HepG2 (cell line): ENCODE measurements at regions not wholly inside any gene's neighbourhood (a gene's known extent, or its start where the extent isn't known, plus 50 kb on each side); places are given as distances from the start of the nearest gene placed in this dataset.

Source experiments
- ATAC-seq: fragments of 200-7000 bp; cut with Tn5 transposase; 3 replicates; pipeline ENCODE4 v1.9.1; 2020; ENCODE audit warnings: mild to moderate bottlenecking, moderate library complexity
- BruUV-seq: library from RNA; stranded (reverse); fragments of 400-500 nt; replicated peaks from 2 replicates; lab custom pipeline; 2021; lab: Mats Ljungman, UMichigan
- CTCF ChIA-PET: fragments of 300-600 bp; formaldehyde crosslinking; extraction: SDS; loops from one replicate; lab custom pipeline; 2021; ENCODE audit warnings: low total read pairs, inconsistent platforms, low intra/inter-chr PET ratio; lab: Yijun Ruan, JAX
- POLR2A ChIA-PET: fragments of 350-600 bp; sonication (Branson Sonifier 250); formaldehyde crosslinking; loops from one replicate; lab custom pipeline; 2020; ENCODE audit warnings: antibody characterized with exemption, inconsistent platforms; lab: Yijun Ruan, JAX
- DNase-seq: peaks from one replicate; pipeline ENCODE4 v3.0.0-alpha.2; 2015; ENCODE audit warnings: low spot score
- FAIRE-seq: peaks from 3 replicates; lab custom pipeline; 2011; peaks lifted over from hg19 to GRCh38; lab: Jason Lieb, UNC
- H2AFZ ChIP-seq: one replicate; pipeline ENCODE4 v1.6.1; 2011; ENCODE audit warnings: low read length, inconsistent platforms
- H3K27ac ChIP-seq: fragments of 300-600 bp; 3 replicates; pipeline ENCODE4 v1.8.0; 2011; ENCODE audit warnings: mixed run types, mild to moderate bottlenecking, mixed read lengths, low read length, inconsistent platforms; ENCODE audit not compliant: insufficient read depth; ENCODE audit errors: extremely low read length
- H3K27me3 ChIP-seq, 2 experiments: fragments of 200-600 bp in 1 of 2; 2 replicates in 1 of 2; 3 replicates in 1 of 2; pipeline versions ENCODE4 v1.6.0 to v1.8.0; 2011; ENCODE audit warnings: low read length in 2 of 2, mild to moderate bottlenecking in 2 of 2, moderate library complexity in 2 of 2, inconsistent platforms in 1 of 2; ENCODE audit not compliant: insufficient read depth in 2 of 2, control insufficient read depth in 1 of 2
- H3K36me3 ChIP-seq, 2 experiments: fragments of 200-600 bp in 1 of 2; replicated peaks in 1 of 2; 2 replicates in 1 of 2; 3 replicates in 1 of 2; pipeline versions ENCODE4 v1.5.1 to v1.8.0; 2011; ENCODE audit warnings: low read length in 2 of 2, inconsistent platforms in 1 of 2; ENCODE audit not compliant: insufficient read depth in 2 of 2, control insufficient read depth in 1 of 2
- H3K4me1 ChIP-seq: 2 replicates; pipeline ENCODE4 v1.5.1; 2012; ENCODE audit warnings: low read length, inconsistent platforms; ENCODE audit not compliant: insufficient read depth
- H3K4me2 ChIP-seq: 2 replicates; pipeline ENCODE4 v1.6.0; 2011; ENCODE audit warnings: low read depth, low read length, inconsistent platforms
- H3K4me3 ChIP-seq, 3 experiments: fragments of 200-600 bp in 1 of 3; sonication (generic), shearing (Covaris generic) in 1 of 3; replicated peaks in 1 of 3; 2 replicates each; pipeline ENCODE4 v1.5.1; 2011 to 2016; ENCODE audit warnings: low read length in 3 of 3, inconsistent platforms in 2 of 3, low read depth in 2 of 3, mild to moderate bottlenecking in 2 of 3, control low read depth in 1 of 3, mixed read lengths in 1 of 3; ENCODE audit not compliant: insufficient read depth in 1 of 3
- H3K79me2 ChIP-seq: one replicate; pipeline ENCODE4 v1.6.1; 2011; ENCODE audit warnings: low read length, inconsistent platforms; ENCODE audit not compliant: insufficient read depth
- H3K9ac ChIP-seq: 2 replicates; pipeline ENCODE4 v1.6.0; 2011; ENCODE audit warnings: mild to moderate bottlenecking, low read depth, low read length, inconsistent platforms; ENCODE audit not compliant: insufficient read depth
- H3K9me3 ChIP-seq: 2 replicates; pipeline ENCODE4 v1.5.1; 2012; ENCODE audit warnings: mild to moderate bottlenecking, low read length
- H4K20me1 ChIP-seq: 2 replicates; pipeline ENCODE4 v1.6.0; 2011; ENCODE audit warnings: inconsistent platforms, mild to moderate bottlenecking, low read length, moderate library complexity; ENCODE audit not compliant: insufficient read depth
- EED ChIP-seq: sonication (generic); formaldehyde crosslinking; IDR thresholded peaks from 2 replicates; pipeline ENCODE4 v1.5.0; 2020; ENCODE audit warnings: mild to moderate bottlenecking, missing genetic modification reagents
- GPN1 ChIP-seq: sonication (generic); formaldehyde crosslinking; IDR thresholded peaks from 2 replicates; pipeline ENCODE4 v1.5.1; 2020; ENCODE audit warnings: missing genetic modification reagents, borderline replicate concordance
- NFE2 ChIP-seq: sonication (generic); formaldehyde crosslinking; IDR thresholded peaks from 2 replicates; pipeline ENCODE4 v1.4.0; 2020; ENCODE audit warnings: missing genetic modification reagents
- NFYC ChIP-seq: IDR thresholded peaks from 2 replicates; pipeline ENCODE4 v1.6.1; 2016; ENCODE audit warnings: missing genetic modification reagents, missing compliant biosample characterization
- PHF20 ChIP-seq: sonication (generic); formaldehyde crosslinking; IDR thresholded peaks from 2 replicates; pipeline ENCODE4 v1.5.0; 2020; ENCODE audit warnings: mild to moderate bottlenecking, missing genetic modification reagents
- POLR2AphosphoS5 ChIP-seq: IDR thresholded peaks from 2 replicates; pipeline ENCODE4 v1.6.1; 2012; ENCODE audit warnings: low read depth, low read length
- SYNCRIP ChIP-seq: fragments of 200-400 bp; formaldehyde crosslinking; IDR thresholded peaks from 2 replicates; pipeline ENCODE4 v1.6.1; 2018; ENCODE audit warnings: mild to moderate bottlenecking, low read depth, low read length; ENCODE audit not compliant: insufficient read depth
- TBL1XR1 ChIP-seq: fragments of 150-350 bp; IDR thresholded peaks from 2 replicates; pipeline ENCODE4 v1.6.1; 2014; ENCODE audit warnings: borderline replicate concordance, low read length; ENCODE audit not compliant: partially characterized antibody
- ZMYM3 ChIP-seq: sonication (generic); formaldehyde crosslinking; IDR thresholded peaks from 2 replicates; pipeline ENCODE4 v1.5.1; 2020; ENCODE audit warnings: mild to moderate bottlenecking, missing genetic modification reagents
- ZNF263 ChIP-seq: sonication (generic); formaldehyde crosslinking; IDR thresholded peaks from 2 replicates; pipeline ENCODE4 v1.4.0; 2020; ENCODE audit warnings: missing genetic modification reagents
- ZNF570 ChIP-seq: sonication (generic); formaldehyde crosslinking; IDR thresholded peaks from 2 replicates; pipeline ENCODE4 v1.4.0; 2020; ENCODE audit warnings: mild to moderate bottlenecking, missing genetic modification reagents, borderline replicate concordance
- WGBS: methylation state at CpG from one replicate; pipeline ENCODE4 v1.1.6; 2017; ENCODE audit warnings: low lambda C conversion rate; 5-methylcytosine and 5-hydroxymethylcytosine counted together
- in situ Hi-C: cut with HindIII; loops from 2 replicates; pipeline ENCODE4 v1.10.0; 2017; ENCODE audit warnings: low pct_unique_long_range_greater_than_20kb; ENCODE audit not compliant: extremely low pct_ligation_motif_present
- intact Hi-C: fragments of 100-400 bp; cut with micrococcal nuclease; formaldehyde crosslinking; loops from one replicate; pipeline ENCODE4 v1.10.0; 2022; ENCODE audit not compliant: unreplicated experiment
- TF ChIP-seq, protein P1 (sequence below): sonication (generic); formaldehyde crosslinking; IDR thresholded peaks from 2 replicates; pipeline ENCODE4 v1.5.1; 2020; ENCODE audit warnings: mild to moderate bottlenecking, moderate library complexity, missing genetic modification reagents
- TF ChIP-seq, protein P2 (sequence below): IDR thresholded peaks from 2 replicates; pipeline ENCODE4 v1.6.1; 2016; ENCODE audit warnings: mild to moderate bottlenecking
- TF ChIP-seq, protein P3 (sequence below): sonication (generic); formaldehyde crosslinking; conservative IDR thresholded peaks from 2 replicates; pipeline ENCODE4 v1.8.0; 2022; ENCODE audit warnings: low read depth, missing genetic modification reagents
- TF ChIP-seq, protein P4 (sequence below): sonication (generic); formaldehyde crosslinking; conservative IDR thresholded peaks from 2 replicates; pipeline ENCODE4 v1.4.0; 2020; ENCODE audit warnings: missing genetic modification reagents

DNA sequence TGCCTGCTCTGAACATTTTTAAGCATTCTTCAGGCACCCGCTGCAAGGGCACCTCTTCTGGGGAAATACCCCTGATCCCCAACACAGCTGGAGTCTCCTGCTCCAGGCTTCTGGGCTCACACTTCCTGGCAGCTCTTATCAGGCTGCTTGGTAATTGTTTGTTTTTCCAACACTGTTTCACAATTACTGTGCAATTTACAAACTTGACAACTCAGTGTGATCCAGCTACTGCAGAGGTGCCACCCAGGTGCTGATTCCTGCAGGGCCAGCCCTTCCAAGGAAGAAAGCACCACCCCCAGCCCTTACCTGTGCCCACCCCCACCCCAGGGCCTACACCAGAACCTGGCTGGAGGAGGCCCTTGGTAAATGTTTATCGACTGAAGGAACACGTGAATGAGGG, 66.5 kb downstream of the MAGEF1 start (continued):
- TF ChIP-seq, protein P1, sequence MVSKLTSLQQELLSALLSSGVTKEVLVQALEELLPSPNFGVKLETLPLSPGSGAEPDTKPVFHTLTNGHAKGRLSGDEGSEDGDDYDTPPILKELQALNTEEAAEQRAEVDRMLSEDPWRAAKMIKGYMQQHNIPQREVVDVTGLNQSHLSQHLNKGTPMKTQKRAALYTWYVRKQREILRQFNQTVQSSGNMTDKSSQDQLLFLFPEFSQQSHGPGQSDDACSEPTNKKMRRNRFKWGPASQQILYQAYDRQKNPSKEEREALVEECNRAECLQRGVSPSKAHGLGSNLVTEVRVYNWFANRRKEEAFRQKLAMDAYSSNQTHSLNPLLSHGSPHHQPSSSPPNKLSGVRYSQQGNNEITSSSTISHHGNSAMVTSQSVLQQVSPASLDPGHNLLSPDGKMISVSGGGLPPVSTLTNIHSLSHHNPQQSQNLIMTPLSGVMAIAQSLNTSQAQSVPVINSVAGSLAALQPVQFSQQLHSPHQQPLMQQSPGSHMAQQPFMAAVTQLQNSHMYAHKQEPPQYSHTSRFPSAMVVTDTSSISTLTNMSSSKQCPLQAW (CRISPR knock-in tag): no peak
- TF ChIP-seq, protein P2, sequence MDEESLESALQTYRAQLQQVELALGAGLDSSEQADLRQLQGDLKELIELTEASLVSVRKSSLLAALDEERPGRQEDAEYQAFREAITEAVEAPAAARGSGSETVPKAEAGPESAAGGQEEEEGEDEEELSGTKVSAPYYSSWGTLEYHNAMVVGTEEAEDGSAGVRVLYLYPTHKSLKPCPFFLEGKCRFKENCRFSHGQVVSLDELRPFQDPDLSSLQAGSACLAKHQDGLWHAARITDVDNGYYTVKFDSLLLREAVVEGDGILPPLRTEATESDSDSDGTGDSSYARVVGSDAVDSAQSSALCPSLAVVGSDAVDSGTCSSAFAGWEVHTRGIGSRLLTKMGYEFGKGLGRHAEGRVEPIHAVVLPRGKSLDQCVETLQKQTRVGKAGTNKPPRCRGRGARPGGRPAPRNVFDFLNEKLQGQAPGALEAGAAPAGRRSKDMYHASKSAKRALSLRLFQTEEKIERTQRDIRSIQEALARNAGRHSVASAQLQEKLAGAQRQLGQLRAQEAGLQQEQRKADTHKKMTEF (CRISPR knock-in tag): no peak

DNA sequence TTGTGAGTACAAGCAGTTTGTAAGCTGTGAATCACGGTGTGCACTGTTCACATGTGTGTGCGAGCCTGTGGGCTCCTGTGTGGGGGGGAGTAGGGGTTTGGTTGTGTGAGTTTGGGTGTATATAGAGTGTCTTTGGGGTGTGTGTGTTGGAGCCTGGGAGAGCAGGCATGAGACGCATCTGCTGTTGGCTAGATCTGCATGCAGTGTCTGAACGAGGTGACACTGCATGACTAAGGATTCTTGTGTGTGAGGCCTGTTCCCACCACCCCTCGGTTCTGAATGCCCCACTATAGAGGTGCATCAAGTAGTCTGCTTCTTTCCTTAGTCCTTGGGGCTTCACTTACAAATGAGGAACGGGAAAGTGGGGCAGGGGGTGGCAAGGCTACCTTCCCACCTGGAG, 68.4 kb downstream of the MAGEF1 start:
- Histone ChIP-seq H3K4me2 (no peak overlapping the region), H3K27me3 (peaks cover 0 to 15% of the 10 kb centered on the region in 2 experiments; a peak in 1 of 5 replicates), H3K9ac (no peak overlapping the region), H3K27ac (no peak overlapping the region), H3K4me3 (no peak overlapping the region), H2AFZ (no peak overlapping the region), H3K79me2 (no peaks in the 10 kb centered on the region), H3K36me3 (no peaks in the 10 kb centered on the region), H3K9me3 (no peaks in the 10 kb centered on the region), H4K20me1 (no peaks in the 10 kb centered on the region), H3K4me1 (peaks cover 8% of the 10 kb centered on the region; the same call in 1 of the 2 replicates)
- 17% methylated on average over 4 of the region's 6 CpGs for WGBS
- CTCF ChIA-PET: no interaction called here
- no peak for FAIRE-seq
- intact Hi-C loops (no loop called here), in situ Hi-C loops (no loop called here)
- DNase-seq: no peak
- no peak for ATAC-seq
- no TSS peak for BruUV-seq
- POLR2A ChIA-PET: no interaction called here
- TF ChIP-seq POLR2AphosphoS5: no peak
- TF ChIP-seq, protein P3, sequence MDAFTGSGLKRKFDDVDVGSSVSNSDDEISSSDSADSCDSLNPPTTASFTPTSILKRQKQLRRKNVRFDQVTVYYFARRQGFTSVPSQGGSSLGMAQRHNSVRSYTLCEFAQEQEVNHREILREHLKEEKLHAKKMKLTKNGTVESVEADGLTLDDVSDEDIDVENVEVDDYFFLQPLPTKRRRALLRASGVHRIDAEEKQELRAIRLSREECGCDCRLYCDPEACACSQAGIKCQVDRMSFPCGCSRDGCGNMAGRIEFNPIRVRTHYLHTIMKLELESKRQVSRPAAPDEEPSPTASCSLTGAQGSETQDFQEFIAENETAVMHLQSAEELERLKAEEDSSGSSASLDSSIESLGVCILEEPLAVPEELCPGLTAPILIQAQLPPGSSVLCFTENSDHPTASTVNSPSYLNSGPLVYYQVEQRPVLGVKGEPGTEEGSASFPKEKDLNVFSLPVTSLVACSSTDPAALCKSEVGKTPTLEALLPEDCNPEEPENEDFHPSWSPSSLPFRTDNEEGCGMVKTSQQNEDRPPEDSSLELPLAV (CRISPR knock-in tag): no peak
- TF ChIP-seq ZNF263 (CRISPR knock-in tag): no peak
- TF ChIP-seq ZNF570: no peak
- no peak for TF ChIP-seq PHF20 (CRISPR knock-in tag)
- TF ChIP-seq NFYC (CRISPR knock-in tag): no peak
- no peak for TF ChIP-seq ZMYM3 (CRISPR knock-in tag)
- TF ChIP-seq, protein P4, sequence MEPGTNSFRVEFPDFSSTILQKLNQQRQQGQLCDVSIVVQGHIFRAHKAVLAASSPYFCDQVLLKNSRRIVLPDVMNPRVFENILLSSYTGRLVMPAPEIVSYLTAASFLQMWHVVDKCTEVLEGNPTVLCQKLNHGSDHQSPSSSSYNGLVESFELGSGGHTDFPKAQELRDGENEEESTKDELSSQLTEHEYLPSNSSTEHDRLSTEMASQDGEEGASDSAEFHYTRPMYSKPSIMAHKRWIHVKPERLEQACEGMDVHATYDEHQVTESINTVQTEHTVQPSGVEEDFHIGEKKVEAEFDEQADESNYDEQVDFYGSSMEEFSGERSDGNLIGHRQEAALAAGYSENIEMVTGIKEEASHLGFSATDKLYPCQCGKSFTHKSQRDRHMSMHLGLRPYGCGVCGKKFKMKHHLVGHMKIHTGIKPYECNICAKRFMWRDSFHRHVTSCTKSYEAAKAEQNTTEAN: no peak
- TF ChIP-seq GPN1 (CRISPR knock-in tag): no peak
- TF ChIP-seq SYNCRIP: no peak
- TF ChIP-seq TBL1XR1: no peak
- no peak for TF ChIP-seq EED
- no peak for TF ChIP-seq NFE2 (CRISPR knock-in tag)
